NT2/D1 (cell line): ENCODE measurements at regions not wholly inside any gene's neighbourhood (a gene's known extent, or its start where the extent isn't known, plus 50 kb on each side); places are given as distances from the start of the nearest gene placed in this dataset.
"Not testable (repeated sequence)": the region's sequence is repeated elsewhere in the genome, so short reads cannot be mapped to it uniquely, and the experiment has no call there.

Experiments used
- SUZ12 ChIP-seq: IDR thresholded peaks from 2 replicates; pipeline ENCODE4 v1.6.1; 2011; ENCODE audit not compliant: insufficient read length, insufficient read depth; ENCODE audit errors: extremely low read depth
- YY1 ChIP-seq: IDR thresholded peaks from 2 replicates; pipeline ENCODE4 v1.6.1; 2011; ENCODE audit not compliant: insufficient read length, insufficient read depth
- ZNF274 ChIP-seq: IDR thresholded peaks from 2 replicates; pipeline ENCODE4 v1.6.1; 2011; ENCODE audit warnings: mild to moderate bottlenecking, low read depth, low read length

GRCh38 chr21:14015841-14016240, 194.9 kb downstream of the LIPI start:
- not testable (repeated sequence) for TF ChIP-seq ZNF274, YY1, SUZ12
